GM12872 (cell line): ENCODE measurements at regions not wholly inside any gene's neighbourhood (a gene's known extent, or its start where the extent isn't known, plus 50 kb on each side); places are given as distances from the start of the nearest gene placed in this dataset.

Experiments
- TF ChIP-seq, protein P1 (sequence below): IDR thresholded peaks from 3 replicates; pipeline ENCODE4 v1.5.1; 2011; ENCODE audit warnings: low read depth, mild to moderate bottlenecking, low read length, moderate library complexity; ENCODE audit not compliant: insufficient read depth

DNA sequence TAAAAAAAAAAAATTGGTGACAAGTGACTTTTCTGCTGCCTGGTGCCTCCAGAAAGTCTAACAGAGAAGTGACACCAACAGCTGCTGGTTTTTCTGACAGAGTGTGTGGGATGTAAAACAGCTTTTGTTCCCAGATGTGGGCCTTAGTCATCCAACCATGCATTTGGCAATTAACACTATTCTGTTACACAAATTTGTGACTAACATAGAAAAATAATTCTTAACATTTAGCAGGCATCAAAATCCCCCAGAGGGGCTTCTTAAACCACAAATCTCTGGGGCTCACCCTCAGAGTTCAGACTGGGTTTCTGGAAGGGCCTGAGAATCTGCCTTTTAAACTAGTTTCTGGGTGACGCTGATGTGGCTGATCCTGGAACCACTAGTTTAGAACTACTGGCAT, 100.5 kb upstream of the PCDH7 start:
- TF ChIP-seq, protein P1, sequence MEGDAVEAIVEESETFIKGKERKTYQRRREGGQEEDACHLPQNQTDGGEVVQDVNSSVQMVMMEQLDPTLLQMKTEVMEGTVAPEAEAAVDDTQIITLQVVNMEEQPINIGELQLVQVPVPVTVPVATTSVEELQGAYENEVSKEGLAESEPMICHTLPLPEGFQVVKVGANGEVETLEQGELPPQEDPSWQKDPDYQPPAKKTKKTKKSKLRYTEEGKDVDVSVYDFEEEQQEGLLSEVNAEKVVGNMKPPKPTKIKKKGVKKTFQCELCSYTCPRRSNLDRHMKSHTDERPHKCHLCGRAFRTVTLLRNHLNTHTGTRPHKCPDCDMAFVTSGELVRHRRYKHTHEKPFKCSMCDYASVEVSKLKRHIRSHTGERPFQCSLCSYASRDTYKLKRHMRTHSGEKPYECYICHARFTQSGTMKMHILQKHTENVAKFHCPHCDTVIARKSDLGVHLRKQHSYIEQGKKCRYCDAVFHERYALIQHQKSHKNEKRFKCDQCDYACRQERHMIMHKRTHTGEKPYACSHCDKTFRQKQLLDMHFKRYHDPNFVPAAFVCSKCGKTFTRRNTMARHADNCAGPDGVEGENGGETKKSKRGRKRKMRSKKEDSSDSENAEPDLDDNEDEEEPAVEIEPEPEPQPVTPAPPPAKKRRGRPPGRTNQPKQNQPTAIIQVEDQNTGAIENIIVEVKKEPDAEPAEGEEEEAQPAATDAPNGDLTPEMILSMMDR = no peak

DNA sequence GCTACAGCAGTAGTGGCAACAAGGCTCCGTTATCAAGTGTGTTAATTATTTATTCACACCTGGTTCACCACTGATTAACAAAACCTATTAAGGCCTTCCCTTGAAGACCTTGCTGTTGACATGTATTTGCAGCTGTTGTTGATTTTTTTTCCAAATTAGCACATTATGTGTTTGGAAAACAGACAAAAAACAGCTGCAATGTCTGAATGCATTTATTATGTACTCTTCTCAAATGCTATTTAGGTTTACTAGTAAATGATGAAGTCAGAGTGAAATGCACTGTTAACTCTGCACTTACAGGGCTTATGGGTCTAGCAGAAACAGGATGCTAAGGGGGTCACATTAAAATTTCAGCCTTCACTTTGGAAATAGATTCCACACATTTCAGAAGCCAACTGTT, 99.5 kb upstream of the PCDH7 start:
- TF ChIP-seq, protein P1 = no peak

DNA sequence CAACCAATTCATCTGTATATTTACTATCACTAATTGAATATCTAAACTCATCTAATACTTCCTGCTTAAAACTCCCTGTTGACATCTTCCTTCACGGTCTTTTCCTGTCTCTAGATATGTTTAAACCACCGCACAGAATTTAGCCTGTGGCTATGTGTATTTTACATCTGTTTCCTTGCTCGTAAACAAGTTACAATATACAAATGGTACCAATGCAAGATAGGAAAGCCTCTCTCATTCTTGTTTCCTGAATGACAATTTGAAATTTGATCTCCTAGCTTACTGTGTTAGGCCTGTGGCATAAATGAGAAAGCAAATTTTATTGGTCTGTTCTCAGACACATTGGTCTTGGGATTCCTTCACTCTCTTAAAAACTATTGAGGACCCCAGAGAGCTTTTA, 89.7 kb upstream of the PCDH7 start:
- TF ChIP-seq, protein P1 = no peak

DNA sequence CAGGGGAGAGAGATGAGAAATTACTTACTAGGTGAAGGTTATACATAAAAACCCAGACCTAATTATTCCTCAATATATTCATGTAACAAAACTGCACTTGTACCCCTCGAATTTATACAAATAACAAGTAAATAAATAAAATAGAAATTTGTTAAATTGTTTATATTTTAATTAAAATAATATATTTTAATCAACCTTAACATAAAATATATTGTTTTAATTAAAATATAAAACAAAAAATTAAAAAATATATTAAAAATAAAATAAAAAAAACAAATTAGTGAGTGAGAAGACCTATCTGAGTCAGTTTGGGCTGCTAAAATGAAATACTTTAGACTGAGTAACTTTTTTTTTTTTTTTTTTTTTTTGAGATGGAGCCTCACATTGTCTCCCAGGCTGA, 87.4 kb upstream of the PCDH7 start:
- TF ChIP-seq, protein P1 = no peak

DNA sequence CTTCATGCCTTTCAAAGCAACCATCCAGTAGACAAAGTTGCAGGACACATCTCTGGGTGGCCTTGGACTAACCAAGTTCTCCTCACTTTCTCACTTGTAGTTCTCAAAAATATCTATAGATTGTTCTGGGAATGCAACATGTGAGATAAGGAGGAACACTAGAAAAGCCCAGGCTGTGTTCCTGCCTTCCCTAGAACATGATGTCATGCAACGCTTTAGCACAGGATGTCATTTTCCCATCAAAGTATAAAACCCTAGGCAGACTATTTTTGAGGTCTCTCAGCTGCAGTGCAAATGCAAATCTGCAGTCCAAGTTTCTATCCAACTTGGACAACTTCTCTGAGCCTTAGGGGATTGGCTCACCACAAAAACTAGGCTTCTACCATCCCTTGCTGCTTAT, 78.8 kb upstream of the PCDH7 start:
- TF ChIP-seq, protein P1 = no peak

DNA sequence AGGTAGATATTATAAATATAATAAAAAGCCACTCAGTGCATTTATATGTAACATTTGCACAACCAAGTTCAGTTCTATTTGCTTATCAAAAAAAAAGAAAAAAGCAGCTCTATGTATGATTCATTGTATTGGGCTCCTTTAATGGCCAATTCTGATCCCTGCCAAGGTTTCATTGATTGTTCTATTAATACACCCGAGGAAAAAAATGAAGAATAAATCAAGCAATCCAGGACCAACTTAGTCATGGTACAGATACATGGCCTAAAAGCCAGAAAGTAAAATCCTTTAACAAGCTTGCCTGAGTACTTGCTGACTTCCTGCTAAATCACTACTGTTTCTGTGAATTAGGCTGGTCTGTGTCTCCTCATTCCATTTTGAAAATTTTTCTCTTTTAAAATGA, 77.6 kb upstream of the PCDH7 start:
- TF ChIP-seq, protein P1 = no peak

DNA sequence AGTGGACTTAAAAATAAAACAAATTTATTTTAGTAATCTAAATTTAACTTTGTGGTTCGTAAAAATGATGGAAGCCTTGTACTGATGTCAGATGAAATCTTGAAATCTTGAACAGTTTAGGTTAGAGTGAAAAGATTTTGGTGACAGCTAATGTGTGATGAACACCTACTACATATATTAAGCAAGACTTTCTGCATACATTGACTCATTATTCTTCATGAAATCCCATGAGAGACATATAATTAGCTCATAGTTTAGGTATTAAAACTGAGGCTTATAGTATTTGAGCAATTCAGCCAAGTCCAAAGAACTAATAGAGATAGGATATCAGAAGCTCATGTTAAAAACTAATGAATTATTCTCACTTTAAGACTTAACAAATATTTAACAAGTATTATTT, 66.9 kb upstream of the PCDH7 start:
- TF ChIP-seq, protein P1 = no peak

DNA sequence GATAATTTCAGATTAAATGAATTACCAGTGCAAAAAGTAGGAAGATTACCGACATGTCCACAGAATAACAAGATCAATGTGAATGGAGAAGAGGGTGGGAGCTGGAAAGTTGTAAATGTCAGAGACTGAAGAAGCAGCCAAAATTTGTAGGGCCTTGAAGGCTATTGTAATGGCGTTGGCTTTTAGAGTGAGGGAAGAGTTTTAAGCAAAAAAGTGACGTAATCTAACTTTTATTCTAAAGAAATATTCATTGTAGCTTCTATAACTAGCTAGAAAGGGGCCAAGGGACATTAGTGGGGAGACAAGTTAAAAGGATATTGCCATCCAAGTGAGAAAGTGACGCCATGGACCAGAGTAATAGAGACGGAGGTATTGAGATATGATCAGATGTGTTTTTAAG, 63.3 kb upstream of the PCDH7 start:
- TF ChIP-seq, protein P1 = no peak
